GM18499 (cell line): ENCODE measurements at regions not wholly inside any gene's neighbourhood (a gene's known extent, or its start where the extent isn't known, plus 50 kb on each side); places are given as distances from the start of the nearest gene placed in this dataset.

Experiments used
- ATAC-seq: cut with Tn5 transposase; IDR thresholded peaks from one replicate; pipeline ENCODE4 v1.9.1; 2021; ENCODE audit warnings: moderate number of reproducible peaks; ENCODE audit not compliant: insufficient read depth, unreplicated experiment

- ATAC-seq: no peak
These were observed 63.0 kb downstream of the C5orf15 start for GRCh38 chr5:133905424-133905823.

GRCh38 chr5:133904641-133905040 lies 63.8 kb downstream of the C5orf15 start:
- no peak for ATAC-seq

DNA sequence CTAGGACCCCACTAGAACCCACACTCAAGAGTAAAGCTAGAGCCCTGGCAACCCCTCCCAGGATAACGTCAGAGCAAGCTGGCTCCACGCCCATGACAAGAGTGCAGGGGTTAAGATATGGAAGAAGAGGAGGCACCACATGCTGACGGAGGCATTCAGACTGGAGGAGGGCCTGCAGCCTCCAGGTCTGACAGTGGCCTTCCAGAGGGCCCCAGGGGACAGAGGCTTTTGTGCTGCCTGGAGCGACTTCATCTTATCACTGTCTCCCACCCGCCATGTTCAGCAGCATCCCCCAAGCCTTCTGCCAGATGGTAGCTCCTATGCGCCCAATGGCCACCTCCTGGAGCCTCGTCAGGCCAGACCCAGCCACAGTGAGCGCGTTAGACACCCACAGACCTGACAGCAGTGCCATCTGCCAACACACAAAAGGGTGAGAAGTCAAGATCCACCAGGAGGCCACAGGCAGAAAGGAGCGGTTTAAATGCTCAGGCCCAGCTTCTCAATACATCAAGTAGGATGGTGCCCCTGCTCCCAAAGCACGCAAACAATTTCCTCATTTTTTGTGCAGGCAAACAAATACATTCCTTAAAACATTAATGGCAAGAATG lies 65.8 kb downstream of the C5orf15 start:
- ATAC-seq: no peak

DNA sequence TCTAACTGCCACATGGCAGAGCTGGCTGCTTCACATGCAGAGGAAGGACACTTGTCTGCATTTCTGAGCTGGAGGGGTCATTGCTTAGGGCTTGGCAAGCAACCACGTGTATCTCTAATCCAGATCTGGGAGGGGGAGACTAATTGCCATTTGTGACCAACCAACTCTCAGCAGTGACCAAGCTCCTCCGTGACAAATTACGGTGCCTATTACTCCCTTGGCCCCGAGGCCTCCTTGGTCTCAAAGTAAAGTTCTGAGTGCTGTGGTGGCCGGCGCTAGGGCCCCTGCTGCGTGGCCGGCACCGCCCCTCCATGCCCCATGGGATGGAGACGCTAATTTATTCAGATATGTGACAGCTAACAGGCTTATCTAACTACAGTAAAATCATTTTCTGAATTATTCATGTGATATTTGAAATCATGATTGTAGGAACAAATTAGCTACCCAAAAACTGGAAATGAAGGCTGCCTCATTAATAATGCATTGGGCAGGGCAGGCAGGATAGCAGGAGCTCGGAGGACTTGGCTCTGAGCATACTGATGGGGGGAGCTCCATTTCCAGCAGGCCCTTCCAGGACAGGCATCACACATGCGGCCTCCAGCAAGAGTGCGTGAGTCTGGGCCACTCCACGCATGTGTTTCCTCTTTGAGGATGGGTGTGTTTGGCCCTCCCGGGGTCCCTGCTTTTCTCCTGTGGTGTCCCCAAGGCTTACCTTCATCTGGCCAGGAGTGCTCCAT lies 67.7 kb downstream of the C5orf15 start:
- ATAC-seq: no peak

GRCh38 chr5:133899506-133899905 lies 68.9 kb downstream of the C5orf15 start:
- no peak for ATAC-seq

GRCh38 chr5:133898440-133898839 lies 70.0 kb downstream of the C5orf15 start:
- ATAC-seq: no peak

- ATAC-seq: no peak
These were observed 71.0 kb downstream of the C5orf15 start for GRCh38 chr5:133897431-133897830.

DNA sequence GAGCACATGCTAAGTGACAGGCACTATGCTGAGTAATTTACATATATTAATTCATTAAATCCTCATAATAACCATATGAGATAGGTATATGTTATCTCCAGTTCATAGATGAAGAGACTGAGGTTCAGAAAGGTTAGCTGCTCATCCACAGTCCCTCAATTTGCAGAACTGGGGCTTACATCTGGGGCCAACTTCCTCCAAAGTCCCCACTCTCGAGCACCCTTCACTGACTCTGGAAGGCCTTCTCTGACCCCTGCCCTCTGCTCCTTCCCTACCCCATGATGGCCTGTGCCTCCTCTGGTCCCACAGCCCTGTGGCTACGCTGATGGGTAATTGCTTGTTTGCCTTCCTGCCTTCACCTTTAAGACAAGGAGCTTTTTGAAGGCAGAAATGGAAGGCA lies 71.6 kb downstream of the C5orf15 start:
- no peak for ATAC-seq

DNA sequence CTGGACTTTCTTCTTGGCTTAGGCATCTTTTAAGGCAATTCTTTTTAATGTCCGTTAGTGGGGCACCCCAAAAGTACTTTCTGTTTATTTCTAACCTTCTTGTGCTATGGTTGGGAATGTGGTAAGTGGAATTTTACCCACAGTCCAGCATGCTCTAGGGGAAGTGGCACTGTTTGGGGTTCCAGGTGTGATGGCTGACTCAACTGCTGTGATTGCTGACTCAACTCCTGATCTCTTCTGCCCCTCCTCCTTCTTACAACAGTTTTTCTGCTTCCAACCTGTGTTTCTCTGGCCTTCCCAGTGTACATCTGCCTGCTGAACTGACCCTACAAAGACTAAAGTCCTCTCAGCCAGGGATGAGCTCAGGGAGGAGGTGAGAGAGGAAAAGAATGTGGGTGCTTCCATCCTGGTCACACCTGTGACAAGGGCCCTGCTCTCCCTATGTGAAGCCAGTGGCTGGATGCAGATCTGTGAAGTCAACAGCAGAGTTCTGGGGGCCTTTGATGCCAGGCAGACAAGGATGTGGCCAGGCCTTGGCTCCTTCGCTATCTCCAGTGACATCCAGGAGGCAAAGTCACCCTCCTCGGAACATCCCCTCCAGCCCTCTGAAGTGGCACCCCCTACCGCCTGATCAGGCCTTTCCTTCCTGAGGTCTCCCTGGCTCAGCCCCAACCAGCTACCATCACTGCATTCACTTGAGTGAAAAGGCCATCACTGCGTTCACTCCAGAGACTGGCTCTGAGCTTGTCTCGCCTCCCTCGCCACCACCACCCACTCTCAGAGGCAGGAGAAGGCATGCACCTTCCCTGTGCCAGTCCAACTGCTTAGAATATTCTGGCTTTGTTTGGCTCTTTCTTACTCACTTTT lies 72.2 kb downstream of the C5orf15 start:
- no peak for ATAC-seq

DNA sequence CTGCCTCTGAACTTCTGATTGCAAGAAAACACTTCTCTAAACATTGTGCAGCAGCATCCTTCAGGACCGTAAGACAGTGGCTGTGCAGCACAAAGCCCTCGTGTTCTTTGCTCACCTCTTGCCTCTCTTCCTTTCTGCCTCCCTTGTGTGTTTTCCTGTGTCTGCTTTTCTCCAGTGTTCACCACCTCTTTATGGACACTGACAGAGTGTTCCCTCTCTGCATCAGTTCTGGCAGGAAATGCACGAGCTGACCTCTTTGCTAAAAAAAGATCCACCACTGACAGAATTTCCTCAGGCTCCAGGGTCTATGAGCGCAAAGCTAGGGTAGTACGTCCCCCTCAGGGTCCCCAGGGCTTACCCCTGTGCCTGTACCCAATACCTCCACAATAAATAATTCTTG lies 74.3 kb downstream of the C5orf15 start:
- no peak for ATAC-seq

DNA sequence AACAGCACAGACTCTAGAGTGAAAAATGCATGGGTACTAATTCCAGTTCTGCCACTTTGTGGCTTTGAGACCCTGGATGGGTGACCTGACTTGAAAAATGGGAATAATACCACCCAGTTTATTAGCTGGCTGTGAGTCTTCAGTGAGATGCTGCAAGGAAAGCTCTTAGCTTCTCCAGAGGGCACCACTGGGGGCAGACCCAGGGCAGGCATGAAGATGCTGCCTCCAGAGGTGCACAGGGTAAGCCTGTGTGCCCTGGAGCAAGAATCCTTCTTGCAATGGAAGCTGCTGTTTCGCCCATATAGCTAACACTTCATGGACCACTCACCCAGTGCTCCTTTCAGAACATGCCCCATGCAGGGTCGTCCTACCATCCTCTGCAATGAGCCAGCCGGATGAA lies 75.7 kb downstream of the C5orf15 start:
- no peak for ATAC-seq

DNA sequence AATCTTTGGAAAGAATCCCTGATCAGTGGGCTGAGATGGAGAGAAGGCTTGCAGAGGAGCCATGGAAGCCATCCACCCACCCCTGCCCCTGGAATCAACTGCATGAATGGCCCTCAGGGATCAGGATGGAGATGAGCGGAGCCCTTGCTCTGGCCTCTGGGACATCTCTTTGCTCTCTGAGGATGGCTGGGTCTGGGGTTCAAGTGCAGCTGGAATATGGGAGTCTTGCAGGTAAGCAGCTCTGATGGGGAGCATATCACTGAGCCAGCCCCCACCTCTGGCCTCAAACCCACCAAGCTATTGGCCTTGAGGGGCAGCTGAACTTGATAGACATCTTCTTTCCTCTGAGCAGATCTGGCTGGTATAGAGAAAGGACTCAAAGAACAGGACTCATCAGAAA lies 76.1 kb downstream of the C5orf15 start:
- no peak for ATAC-seq

- ATAC-seq: no peak
These were observed 77.0 kb downstream of the C5orf15 start for GRCh38 chr5:133891390-133891789.

DNA sequence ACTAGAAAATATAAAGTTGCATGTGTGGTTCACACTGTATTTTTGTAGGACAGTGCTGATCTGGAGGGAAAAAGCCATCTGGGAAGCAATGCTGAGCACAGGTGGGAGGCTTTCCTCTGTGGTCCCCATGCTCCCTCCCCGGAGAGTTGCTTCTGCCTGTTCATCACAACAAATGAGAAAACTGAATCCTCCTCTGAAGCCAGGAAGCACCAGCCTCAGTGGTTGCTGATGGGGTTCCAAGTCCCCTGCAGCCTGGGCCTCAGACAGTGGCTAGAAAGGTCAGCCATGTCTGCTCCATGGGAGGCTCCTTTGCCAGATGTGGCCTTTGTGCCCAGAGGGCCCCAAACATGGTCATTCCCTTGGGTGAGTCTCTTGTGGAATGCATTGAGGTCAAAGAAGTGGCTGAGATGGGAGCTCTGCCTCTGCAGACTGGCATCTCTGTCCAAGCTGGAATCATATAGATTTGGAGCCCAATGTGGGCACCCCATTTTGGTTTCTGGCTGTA lies 77.6 kb downstream of the C5orf15 start:
- no peak for ATAC-seq

DNA sequence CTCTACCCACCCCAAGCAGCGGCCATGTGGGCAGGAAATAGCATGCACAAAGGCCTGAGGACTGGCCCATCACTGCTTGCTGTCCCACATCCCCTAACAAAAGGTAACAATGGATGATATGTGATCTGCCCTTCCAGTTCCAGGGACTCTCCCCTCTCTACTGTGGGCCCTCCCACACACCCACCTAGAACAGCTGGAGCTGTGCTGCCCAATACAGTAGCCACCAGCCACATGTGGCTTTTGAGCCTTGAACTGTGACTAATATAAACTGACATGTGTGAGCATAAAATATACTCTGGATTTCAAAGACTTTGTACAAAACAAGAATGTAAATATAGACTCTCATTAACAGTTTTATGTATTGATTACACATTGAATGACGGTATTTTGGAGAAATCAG lies 78.1 kb downstream of the C5orf15 start:
- ATAC-seq: no peak

GRCh38 chr5:133889271-133889905 lies 79.0 kb downstream of the C5orf15 start:
- no peak for ATAC-seq

DNA sequence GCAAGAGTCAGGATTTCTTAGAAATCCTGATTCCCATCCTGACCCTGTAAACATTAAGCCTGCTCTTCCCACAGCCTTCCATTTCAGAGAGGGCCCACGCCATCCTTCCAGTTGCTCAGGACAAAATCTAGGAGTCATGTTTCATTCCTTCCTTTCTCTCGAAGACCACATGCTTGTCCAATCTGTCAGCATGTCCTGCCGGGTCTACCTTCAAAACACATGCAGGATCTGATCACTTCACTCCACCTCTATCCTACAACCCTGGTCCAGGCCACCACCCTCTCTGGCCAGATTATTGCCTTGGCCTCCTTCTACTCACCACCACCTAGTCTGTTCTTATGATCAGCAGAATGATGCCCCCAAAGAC lies 79.8 kb downstream of the C5orf15 start:
- no peak for ATAC-seq

GRCh38 chr5:133885566-133885965 lies 82.9 kb downstream of the C5orf15 start:
- ATAC-seq: no peak

- no peak for ATAC-seq
These were observed 83.7 kb downstream of the C5orf15 start for GRCh38 chr5:133884569-133885311.

GRCh38 chr5:133883916-133884315 lies 84.5 kb downstream of the C5orf15 start:
- ATAC-seq: no peak
